ENCODE measurements at regions not wholly inside any gene's neighbourhood (a gene's known extent, or its start where the extent isn't known, plus 50 kb on each side); places are given as distances from the start of the nearest gene placed in this dataset. TPM values are rescaled to one million over a fixed set of nuclear protein-coding genes. Genes with fewer than 3 reads are reported as not detected.

DNA sequence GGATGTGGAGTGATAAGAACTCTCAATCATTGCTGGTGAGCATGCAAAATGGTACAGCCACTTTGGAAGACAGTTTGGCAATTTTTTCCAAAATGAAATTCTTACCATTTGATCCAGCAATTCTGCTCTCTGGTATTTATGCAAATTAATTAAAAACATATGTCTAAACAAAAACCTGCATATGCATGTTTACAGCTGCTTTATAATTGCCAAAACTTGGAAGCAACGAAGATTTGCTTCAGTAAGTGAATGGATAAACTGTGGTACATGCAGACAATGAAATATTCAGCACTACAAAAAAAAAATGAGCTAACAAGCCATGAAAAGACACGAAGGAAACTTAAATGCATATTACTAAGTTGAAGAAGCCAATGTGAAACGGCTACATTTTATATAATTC is 55.5 kb upstream of the SMLR1 start:
- H3K4me1 ChIP-seq: no peaks in the 10 kb centered on the region
- H3K9me3 ChIP-seq: no peaks in the 10 kb centered on the region
- intact Hi-C loops (cut with DNase I; ENCODE audit: low total_unique reads): no loop called here
- no peaks in the 10 kb centered on the region for H3K27me3 ChIP-seq
- TF ChIP-seq, protein P1, sequence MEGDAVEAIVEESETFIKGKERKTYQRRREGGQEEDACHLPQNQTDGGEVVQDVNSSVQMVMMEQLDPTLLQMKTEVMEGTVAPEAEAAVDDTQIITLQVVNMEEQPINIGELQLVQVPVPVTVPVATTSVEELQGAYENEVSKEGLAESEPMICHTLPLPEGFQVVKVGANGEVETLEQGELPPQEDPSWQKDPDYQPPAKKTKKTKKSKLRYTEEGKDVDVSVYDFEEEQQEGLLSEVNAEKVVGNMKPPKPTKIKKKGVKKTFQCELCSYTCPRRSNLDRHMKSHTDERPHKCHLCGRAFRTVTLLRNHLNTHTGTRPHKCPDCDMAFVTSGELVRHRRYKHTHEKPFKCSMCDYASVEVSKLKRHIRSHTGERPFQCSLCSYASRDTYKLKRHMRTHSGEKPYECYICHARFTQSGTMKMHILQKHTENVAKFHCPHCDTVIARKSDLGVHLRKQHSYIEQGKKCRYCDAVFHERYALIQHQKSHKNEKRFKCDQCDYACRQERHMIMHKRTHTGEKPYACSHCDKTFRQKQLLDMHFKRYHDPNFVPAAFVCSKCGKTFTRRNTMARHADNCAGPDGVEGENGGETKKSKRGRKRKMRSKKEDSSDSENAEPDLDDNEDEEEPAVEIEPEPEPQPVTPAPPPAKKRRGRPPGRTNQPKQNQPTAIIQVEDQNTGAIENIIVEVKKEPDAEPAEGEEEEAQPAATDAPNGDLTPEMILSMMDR (IDR thresholded peaks at IDR 0.05): no peak
- no peak for TF ChIP-seq POLR2A (IDR thresholded peaks at IDR 0.05)
- H3K36me3 ChIP-seq: no peaks in the 10 kb centered on the region
- no peak overlapping the region for H3K4me3 ChIP-seq
- DNase-seq: no peak
- no peak overlapping the region for H3K27ac ChIP-seq

DNA sequence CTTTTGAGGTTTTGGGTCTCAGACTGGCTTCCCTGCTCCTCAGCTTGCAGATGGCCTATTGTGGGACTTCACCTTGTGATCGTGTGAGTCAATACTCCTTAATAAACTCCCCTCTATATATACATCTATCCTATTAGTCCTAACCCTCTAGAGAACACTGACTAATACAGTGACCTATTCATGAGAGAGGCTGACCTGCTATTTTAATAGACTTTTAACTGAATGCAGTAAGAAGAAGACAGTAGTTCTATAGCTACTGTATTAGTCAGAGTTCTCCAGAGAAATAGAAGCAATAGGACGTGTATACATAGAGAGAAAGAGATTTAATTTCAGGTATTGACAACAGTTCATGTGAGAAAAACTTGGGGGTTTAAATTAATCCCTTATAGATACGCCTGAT is 53.3 kb upstream of the SMLR1 start:
- no peak overlapping the region for H3K27ac ChIP-seq
- H3K9me3 ChIP-seq: no peaks in the 10 kb centered on the region
- DNase-seq: no peak
- TF ChIP-seq POLR2A (IDR thresholded peaks at IDR 0.05): no peak
- TF ChIP-seq, protein P1 (IDR thresholded peaks at IDR 0.05): no peak
- no peaks in the 10 kb centered on the region for H3K36me3 ChIP-seq
- no peaks in the 10 kb centered on the region for H3K4me1 ChIP-seq
- intact Hi-C loops (cut with DNase I; ENCODE audit: low total_unique reads): no loop called here
- no peaks in the 10 kb centered on the region for H3K27me3 ChIP-seq
- H3K4me3 ChIP-seq: no peak overlapping the region

DNA sequence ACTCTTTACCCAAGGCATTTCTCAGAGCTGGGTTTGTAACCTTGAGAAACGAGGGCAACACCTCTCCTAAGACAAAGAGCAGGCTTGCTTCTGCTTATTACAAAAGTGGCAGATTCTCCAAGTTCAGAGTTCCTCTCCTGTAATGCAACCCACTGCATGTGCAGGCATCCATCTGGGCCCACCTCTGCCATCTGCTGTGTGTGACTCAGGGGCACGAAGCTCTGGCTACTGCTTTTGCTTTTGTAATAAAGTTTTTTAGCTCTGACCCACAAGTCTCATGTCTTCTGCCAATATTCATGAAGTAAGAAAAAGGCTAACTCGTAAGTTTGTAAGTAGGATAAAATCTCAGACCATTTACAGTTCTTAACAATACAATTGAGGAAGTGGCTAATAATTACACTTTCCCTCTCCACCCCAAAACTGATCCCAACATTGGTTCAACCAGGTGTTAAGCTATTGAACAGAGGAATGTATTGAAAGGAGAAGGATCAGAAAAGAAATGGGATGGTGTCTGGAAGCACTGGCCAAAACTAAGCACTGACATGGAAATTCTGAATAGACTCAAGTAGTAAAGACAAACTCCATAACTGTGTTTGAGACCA is 51.7 kb upstream of the SMLR1 start:
- intact Hi-C loops (cut with DNase I; ENCODE audit: low total_unique reads): no loop called here
- H3K4me1 ChIP-seq: no peaks in the 10 kb centered on the region
- H3K36me3 ChIP-seq: no peaks in the 10 kb centered on the region
- H3K27ac ChIP-seq: no peak overlapping the region
- H3K9me3 ChIP-seq: no peaks in the 10 kb centered on the region
- no peak for DNase-seq
- no peak overlapping the region for H3K4me3 ChIP-seq
- no peaks in the 10 kb centered on the region for H3K27me3 ChIP-seq
- TF ChIP-seq POLR2A (IDR thresholded peaks at IDR 0.05): no peak
- TF ChIP-seq, protein P1 (IDR thresholded peaks at IDR 0.05): no peak

DNA sequence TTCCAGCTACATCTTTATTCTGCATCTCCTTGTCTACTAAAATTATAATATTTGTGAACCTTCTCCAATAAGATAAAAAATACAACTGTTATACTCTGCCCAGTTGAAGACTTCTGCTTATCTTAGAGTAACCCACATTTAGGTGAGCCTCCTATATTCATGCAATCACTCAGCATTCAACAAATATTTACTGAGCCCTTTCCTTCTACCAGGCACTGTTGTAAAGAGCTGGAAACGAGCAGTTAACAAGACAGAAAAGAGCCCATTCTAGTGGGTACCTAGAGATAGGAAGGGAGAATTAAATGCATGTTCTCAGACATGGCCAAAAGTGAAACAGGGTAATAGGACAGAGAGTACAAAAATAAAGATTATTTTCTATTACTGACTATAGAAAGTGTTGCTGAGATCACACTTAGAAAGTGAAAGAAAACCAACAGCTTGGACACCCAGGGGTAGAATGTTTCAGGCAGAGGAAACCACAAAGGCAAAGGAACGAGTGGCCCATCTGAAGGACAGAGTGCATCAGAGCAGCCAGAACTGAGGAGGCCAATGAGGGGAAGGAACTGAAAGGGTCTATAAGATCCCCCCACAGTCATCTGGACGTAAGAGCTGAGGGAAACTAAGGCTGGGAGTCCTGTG is 50.8 kb upstream of the SMLR1 start:
- H3K9me3 ChIP-seq: no peaks in the 10 kb centered on the region
- H3K4me3 ChIP-seq: no peak overlapping the region
- no peak for DNase-seq
- no peak for TF ChIP-seq POLR2A (IDR thresholded peaks at IDR 0.05)
- TF ChIP-seq, protein P1 (IDR thresholded peaks at IDR 0.05): no peak
- H3K27ac ChIP-seq: no peak overlapping the region
- H3K36me3 ChIP-seq: no peaks in the 10 kb centered on the region
- no peaks in the 10 kb centered on the region for H3K4me1 ChIP-seq
- intact Hi-C loops (cut with DNase I; ENCODE audit: low total_unique reads): no loop called here
- no peaks in the 10 kb centered on the region for H3K27me3 ChIP-seq

Small RNA genes lying in the stretch of these regions (small RNA-seq; reads per million reads assigned to genes)
- gene RF00019: not detected

Data from uterus (tissue), 3 donors.